ENCODE measurements at regions not wholly inside any gene's neighbourhood (a gene's known extent, or its start where the extent isn't known, plus 50 kb on each side); places are given as distances from the start of the nearest gene placed in this dataset.
"Not testable (repeated sequence)": the region's sequence is repeated elsewhere in the genome, so short reads cannot be mapped to it uniquely, and the experiment has no call there.

- DNase-seq (ENCODE audit: low spot score), result not testable (repeated sequence)
Measured at GRCh38 chr4:189697675-189698245, 242.9 kb upstream of the FRG1 start.

GRCh38 chr4:189703000-189703399, 237.7 kb upstream of the FRG1 start:
- DNase-seq (ENCODE audit: low spot score), result not testable (repeated sequence)

GRCh38 chr4:189706821-189707220, 233.9 kb upstream of the FRG1 start:
- DNase-seq (ENCODE audit: low spot score), result not testable (repeated sequence)

- DNase-seq (ENCODE audit: low spot score), result not testable (repeated sequence)
Measured at GRCh38 chr4:189707227-189707626, 233.4 kb upstream of the FRG1 start.

GRCh38 chr4:189711956-189712355, 228.7 kb upstream of the FRG1 start:
- DNase-seq (ENCODE audit: low spot score), result not testable (repeated sequence)

GRCh38 chr4:189721016-189721993, 219.4 kb upstream of the FRG1 start:
- DNase-seq (ENCODE audit: low spot score), result not testable (repeated sequence)

- not testable (repeated sequence) for DNase-seq (ENCODE audit: low spot score)
Measured at GRCh38 chr4:189722324-189723003, 218.2 kb upstream of the FRG1 start.

GRCh38 chr4:189727982-189728638, 212.6 kb upstream of the FRG1 start:
- DNase-seq (ENCODE audit: low spot score), result not testable (repeated sequence)

GRCh38 chr4:189731989-189732388, 208.7 kb upstream of the FRG1 start:
- not testable (repeated sequence) for DNase-seq (ENCODE audit: low spot score)

GRCh38 chr4:189733507-189733906, 207.2 kb upstream of the FRG1 start:
- DNase-seq (ENCODE audit: low spot score), result not testable (repeated sequence)

- DNase-seq (ENCODE audit: low spot score), result not testable (repeated sequence)
Measured at GRCh38 chr4:189734648-189735267, 205.9 kb upstream of the FRG1 start.

- DNase-seq (ENCODE audit: low spot score), result not testable (repeated sequence)
Measured at GRCh38 chr4:189736656-189737055, 204.0 kb upstream of the FRG1 start.

GRCh38 chr4:189740118-189740517, 200.6 kb upstream of the FRG1 start:
- not testable (repeated sequence) for DNase-seq (ENCODE audit: low spot score)

GRCh38 chr4:189740873-189741272, 199.8 kb upstream of the FRG1 start:
- DNase-seq (ENCODE audit: low spot score), result no peak

GRCh38 chr4:189753092-189753491, 187.6 kb upstream of the FRG1 start:
- DNase-seq (ENCODE audit: low spot score), result not testable (repeated sequence)

GRCh38 chr4:189763583-189763982, 177.1 kb upstream of the FRG1 start:
- DNase-seq (ENCODE audit: low spot score), result no peak

GRCh38 chr4:189765301-189765700, 175.4 kb upstream of the FRG1 start:
- DNase-seq (ENCODE audit: low spot score), result no peak

- DNase-seq (ENCODE audit: low spot score), result no peak
Measured at GRCh38 chr4:189765736-189766135, 174.9 kb upstream of the FRG1 start.

GRCh38 chr4:189767941-189768340, 172.7 kb upstream of the FRG1 start:
- DNase-seq (ENCODE audit: low spot score), result no peak

GRCh38 chr4:189769131-189769530, 171.5 kb upstream of the FRG1 start:
- DNase-seq (ENCODE audit: low spot score), result no peak

- no peak for DNase-seq (ENCODE audit: low spot score)
Measured at GRCh38 chr4:189771696-189772361, 168.8 kb upstream of the FRG1 start.
